Stimulated activated CD8-positive, alpha-beta memory T cell treated with anti-CD3 and anti-CD28 coated beads, Interleukin-2, amount 100 ng/mL, for 1 hour (primary cell): ENCODE measurements at regions not wholly inside any gene's neighbourhood (a gene's known extent, or its start where the extent isn't known, plus 50 kb on each side); places are given as distances from the start of the nearest gene placed in this dataset.
"Not testable (repeated sequence)": the region's sequence is repeated elsewhere in the genome, so short reads cannot be mapped to it uniquely, and the experiment has no call there.

ENCODE experiments used
- DNase-seq, 2 donors: peaks; one replicate each; pipeline ENCODE4 v3.0.0-alpha.2; 2020; ENCODE audit warnings: low read depth in 2 of 2

DNA sequence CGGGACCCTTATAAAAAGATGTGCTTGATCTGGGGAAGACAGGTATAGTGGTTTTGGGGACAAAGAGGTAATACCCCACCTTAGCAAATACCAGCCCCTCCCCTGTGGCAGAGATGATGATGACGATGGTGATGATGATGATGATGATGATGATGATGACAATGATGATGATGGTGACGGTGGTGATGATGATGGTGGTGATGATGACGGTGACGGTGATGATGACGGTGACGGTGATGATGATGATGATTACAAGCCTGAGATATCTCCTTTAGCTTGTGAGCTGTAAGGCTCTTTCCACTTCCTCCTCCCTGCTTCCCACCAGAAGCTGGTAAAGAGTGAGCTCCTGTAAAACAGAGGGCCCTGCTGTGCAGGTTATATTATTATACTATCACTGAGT lies 89.5 kb upstream of the TMEM45B start:
- DNase-seq = no peak

DNA sequence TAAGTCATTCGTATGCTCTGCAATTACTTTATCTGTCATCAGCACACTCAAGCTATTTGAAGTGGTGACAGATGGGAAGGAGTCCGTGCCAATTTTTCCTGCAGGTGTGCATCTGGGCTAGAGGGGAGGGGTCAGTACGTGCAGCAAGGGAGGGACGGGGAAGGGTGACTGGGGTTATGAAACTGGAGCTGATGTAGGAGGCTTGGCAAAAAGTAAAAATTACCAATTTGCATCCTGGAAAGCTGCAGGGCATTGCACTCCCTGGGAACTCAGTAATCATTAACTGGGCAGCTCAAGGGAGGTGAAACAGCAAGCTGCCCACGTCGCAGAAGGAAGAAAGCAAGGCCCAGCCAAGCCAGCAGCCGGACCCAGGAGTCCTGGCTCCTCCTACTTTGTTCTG lies 87.1 kb upstream of the TMEM45B start:
- DNase-seq = no peak

DNA sequence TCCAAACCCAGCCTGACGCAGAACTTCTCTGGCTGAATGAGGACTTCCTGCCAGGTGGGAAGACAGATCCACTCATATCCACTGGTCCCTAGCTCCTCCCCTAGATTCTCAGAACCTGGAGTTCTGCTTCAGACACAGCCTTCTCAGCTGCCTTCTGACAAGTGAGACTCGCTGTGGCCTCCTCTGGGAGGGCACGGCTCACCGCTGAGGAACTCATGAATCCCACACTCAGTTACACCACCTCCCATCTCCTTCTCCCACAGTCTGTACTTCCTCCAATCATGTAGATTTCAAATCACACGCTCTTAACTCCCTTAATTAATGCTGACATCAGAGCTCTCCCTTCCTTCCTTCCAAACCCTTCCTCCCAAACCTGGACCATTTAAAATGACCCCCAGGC lies 86.4 kb upstream of the TMEM45B start:
- no peak for DNase-seq

DNA sequence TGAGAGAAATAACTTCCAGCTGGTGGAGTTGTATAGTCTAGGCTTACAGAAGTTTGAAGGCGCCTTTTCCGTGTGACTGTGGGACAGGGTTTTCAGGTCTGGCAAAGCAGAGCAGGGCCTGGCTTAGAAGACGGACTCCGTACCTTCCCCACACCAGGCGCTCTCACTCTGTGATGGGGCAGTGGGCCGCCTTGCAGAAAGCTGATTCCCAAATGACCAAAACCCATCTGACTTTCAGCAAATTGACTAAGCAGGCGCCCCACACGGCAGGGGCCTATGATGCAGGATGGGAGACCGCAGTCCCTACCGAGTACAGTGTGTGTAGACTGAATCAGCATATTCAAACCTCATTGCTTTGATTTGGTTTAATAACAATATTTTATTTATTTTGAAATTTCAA lies 85.8 kb upstream of the TMEM45B start:
- DNase-seq = no peak

DNA sequence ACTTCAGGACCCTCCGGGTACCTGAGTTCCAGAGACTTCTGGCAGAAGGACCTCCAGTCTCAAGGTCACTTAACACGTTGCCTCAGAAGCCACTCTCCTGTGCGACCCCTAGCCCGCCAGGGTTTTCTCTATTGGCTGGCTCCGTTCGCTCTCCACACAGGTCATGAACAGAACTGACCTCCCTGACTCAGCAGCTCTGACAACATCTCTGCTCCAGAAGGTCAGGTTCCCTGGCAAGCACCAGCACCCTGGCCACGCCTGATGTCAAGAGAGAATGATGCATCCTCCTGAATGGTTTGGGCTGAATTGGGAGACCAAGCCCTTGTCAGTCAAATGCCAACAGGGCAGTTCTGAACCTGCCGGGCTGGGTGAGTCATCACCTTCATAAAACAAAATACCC lies 84.3 kb upstream of the TMEM45B start:
- no peak for DNase-seq

DNA sequence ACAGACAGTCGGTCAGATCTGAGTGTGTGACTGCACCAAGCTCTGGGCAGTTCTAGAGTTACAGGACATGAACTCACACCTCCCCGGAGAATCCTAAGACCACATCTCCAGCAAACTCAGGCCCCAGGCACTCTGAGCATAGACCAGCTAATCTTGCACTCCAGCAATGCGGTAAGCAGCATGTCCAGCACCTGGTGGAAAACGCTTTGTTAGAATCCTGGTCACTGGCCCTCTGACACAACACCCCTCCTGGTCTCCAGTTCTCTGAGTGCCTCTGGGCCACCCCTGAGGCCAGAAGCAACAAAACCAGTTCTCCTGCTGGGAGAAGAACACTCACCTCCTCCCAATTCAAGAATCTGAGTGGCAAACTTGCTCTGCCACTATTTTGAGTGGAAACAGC lies 82.7 kb upstream of the TMEM45B start:
- DNase-seq = no peak

DNA sequence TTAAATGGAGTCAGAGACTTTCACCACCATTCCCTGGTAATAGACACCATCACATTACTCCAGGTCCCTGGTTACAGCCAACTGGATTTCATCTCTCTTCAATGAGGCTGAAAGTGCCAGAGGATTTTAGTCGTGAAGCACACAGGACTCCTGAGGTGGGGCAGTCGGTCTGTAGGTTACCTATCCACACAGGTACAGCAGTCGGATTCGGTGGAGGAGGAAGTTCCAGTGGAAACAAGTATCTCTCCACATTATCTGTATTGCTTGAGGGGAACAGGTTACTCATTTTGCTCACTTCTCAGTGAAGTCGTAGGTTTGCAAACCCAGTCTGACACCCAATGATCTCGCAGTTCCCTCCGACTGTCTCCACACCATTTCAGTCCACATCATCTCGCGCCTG lies 82.3 kb upstream of the TMEM45B start:
- DNase-seq = no peak

DNA sequence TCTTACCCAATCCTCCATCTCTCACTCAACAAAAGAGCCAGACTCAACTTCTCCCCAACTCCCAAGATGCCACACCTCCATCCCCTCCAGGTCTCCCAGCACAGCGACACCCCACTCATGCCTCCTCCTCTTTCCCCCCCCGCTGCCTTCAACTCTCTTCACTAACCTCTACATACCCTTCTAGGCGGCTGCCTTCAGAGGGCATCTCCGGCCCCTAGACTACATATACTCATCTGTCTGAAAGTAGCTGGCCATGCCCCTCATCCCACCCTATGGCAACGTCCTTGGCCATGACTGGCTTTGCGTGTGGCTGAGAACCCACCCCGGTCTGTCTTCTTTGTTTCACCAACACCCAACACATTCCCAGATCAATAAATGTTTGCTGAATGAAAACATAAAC lies 81.7 kb upstream of the TMEM45B start:
- no peak for DNase-seq

DNA sequence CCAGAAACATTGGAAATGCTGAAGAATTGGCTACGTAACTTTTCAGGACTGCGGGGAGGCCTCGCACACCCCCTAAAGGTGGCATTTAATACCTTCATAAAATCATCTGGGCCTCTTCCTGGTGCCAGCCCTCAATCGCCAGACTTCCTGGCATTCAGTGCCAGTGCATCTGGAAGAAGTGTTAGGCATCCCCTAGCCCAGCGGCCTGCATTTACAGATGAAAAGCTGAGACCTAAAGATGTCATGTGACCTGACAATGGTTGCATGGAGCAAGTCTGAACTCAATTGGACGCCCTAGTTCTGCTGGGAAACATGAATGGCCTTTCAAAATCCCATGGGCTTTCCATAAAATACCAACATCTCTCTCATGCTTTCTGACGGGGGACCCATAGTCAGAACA lies 81.0 kb upstream of the TMEM45B start:
- DNase-seq = no peak

DNA sequence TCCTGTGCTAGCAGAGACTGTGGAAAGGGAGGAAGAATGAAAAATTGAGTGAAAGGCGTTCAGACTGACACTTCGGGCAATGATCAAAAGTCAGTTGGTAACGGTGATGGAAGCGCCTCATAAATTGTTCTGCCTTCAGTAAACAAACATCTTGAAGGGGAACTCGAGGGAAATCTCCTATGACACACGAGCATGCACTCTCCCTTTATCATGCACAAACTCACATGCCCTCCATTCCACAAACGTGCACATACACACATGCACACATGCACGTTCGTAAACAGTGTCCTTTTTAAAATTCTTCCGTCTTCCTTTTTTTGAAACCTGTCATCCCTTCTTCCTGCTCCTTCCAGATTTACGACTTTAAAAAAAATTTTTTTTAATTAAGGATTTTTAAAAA lies 77.8 kb upstream of the TMEM45B start:
- no peak for DNase-seq

DNA sequence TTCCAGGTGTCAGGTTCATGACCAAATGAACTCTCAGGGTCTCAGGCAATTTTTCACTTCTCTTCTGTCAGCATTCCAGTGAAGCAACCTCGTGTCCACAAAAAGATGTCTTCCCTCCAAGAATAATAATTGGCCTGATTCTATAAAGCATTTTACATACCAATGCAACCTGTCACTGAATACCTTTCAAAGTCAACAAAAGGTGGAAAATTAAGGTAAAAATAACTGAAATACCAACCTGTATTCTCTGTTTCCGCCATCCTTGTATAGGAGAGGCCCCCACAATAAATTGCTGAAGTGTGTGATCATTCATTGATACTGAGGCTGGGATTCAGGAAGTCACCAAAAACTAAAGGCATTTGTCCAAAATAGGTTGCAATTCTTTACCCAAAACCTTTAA lies 77.4 kb upstream of the TMEM45B start:
- no peak for DNase-seq

DNA sequence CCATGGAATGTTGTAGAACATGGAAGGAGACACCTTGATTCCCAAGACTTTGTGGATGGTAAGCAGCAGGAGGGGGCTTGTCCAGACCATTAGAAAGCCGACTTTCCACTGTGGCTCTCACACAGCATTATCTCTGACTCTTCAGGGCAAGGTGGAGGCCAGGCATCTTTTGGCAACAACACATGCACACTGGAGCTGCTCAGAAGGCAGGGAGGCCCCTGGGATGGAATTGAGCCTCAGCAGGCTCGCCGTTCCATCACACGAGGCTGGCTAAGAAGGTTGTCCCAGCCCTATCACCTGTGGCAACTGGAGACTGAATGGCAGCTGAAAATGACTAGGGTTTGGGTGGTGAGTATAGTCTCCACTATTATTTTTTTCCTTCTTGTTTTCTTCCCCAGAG lies 76.3 kb upstream of the TMEM45B start:
- no peak for DNase-seq

DNA sequence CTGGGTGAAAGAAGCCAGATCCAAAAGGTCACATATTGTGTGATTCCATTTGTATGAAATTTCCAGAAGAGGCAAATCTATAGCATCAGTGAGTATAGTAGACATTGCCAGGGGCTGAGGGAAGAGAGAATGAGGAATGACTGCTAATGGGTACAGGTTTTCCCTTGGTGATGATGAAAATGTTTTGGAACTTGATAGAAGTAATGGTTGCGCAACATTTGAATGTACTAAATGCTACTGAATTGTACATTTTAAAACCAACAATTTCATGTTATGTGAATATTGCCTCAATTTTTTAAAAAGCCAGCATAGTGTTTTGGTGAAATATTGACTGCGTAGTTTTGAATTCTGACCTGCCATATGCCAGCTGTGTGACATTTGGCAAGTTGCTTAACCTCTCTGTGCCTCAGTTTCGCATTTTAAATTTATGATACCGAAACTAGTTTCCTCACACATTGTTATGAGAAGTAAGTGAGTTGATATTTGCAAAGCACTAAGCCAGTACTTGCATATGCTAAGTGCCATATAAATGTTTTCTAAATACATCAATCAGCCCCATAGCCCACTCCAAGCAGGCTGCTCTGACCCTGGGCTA lies 75.4 kb upstream of the TMEM45B start:
- no peak for DNase-seq

DNA sequence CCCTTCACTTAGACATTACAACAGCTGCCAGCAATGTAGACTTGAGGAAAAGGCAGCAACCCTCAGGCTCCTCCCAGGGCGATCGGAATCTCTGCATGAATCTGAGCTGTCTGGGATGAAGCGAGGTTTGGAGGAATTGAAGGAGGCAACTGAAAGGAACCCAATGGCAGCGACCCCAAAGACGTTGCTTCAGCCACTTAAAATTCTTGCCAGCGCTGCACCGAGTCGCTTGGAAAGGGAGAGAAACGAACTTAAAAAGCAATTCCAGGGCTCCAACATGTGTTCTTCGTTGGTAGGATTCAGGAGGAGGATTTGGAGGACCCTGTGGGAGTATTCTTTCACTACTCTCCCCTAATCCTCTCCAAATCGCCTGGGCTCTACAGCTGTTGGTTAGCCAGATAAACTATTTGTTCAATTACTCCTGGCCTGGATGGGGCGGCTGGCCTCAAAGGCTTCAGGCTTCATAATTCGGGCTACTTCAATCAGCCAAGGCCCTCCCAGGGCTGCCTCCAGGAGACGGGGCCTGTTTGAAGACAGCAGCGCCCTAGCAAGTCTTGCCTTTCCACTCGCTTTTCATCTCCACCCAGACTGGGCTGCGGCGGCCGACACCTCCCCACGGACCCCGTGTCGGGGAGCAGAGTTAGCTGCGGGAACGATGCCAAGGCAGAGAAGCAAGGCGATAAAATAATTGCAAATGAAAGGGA lies 72.4 kb upstream of the TMEM45B start:
- DNase-seq = no peak

DNA sequence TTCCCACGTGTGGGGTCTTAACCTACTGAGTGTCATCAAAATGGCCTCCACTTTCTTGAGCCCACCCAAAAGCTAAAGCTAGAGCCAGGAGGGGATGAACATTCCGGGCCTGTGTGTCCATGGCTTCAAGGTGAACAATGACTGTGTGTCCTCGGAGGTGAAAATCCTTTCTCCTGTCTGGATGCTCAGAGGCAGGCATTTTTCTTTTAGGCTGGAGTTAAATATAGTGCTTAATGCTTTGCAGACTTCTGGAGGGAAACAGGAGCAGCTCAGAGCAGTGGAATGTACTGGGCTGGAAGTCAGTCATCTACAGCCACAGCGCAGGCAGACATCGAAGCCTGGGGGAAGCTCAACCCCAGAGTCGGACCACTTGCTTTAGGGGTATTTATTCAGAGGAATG lies 68.6 kb upstream of the TMEM45B start:
- DNase-seq = no peak

DNA sequence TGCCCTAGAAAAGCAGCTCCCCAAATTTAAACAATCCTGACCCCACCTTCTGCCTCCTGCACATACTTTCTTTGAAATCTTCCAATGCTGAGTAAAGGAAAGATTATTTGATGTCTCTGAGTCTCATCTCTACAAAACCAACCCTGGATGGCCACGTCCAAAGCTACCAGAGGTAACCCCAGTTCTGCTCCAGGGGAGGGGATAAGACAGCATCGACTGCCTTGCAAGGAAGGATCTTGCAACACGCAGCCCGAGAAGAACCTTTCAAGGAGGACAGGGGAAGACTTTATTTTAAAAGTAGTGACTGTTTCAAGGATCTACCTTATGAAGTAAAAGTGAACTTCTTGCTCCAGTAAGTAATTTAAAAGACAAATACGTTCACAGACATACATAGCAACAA lies 66.5 kb upstream of the TMEM45B start:
- DNase-seq = no peak

DNA sequence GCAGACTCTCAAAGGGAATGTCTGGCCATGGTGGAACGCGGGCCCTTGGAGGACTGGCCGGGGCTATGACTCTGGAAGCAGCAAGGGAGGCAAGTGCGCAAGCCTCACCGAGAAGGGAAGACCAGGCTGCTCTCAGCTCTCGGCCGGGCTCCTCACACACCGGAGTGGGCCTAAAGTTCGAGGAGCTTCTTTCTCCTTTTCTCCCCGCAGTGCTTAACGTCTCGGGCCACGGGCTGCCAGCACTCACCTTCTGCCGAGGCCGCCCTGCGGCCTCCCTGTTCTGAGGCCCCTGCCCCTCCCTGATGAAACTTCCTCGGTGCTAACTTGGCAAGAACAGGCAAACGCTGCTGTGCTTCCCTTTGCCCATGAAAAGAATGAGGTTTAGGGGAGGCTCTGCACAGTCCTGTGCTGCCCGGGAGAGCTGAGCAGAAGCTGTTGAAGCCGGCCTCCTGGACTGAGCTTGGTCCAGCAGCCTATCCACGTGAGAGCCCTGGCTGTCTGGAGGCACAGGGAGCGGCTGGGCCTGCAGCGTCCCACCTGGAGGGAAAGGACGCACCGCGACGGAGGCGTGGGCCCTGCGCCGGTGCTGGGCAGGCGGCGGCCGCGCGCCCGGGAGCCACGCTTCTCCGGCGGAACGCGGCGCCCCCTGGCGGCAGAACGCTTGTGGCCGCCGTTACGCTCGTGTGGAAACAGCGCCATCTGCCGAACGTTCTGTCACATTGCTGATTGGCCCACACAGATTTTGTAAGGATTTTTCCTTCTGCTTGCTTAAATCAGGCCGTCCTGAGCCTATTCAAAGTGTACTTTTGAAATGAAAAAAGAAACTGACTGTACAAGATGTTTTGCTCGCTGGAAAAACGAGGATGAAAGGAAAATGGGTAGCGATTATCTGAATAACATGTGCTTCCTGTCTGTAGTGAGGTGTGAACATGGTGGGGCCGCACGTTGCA lies 65.0 kb upstream of the TMEM45B start:
- DNase-seq = peak; percentile 50 to 64

DNA sequence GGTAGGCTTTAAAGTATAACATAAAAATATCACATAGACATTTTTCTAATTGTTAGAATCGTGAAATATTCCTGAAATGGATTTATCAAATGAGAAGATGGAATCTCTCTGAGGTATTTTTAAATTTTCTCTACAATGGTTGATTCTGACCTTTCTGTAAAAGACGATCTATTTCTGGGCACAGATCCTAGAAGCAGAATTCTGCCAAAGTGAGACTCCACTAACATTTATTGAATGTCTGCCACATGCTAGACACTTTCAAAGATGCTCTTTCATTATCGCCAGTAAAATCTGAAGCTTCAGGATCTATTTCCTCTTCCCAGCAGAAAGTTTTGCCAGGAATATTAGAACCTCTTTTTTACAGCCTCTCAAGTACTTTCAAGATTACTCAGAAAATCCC lies 64.1 kb upstream of the TMEM45B start:
- no peak for DNase-seq

DNA sequence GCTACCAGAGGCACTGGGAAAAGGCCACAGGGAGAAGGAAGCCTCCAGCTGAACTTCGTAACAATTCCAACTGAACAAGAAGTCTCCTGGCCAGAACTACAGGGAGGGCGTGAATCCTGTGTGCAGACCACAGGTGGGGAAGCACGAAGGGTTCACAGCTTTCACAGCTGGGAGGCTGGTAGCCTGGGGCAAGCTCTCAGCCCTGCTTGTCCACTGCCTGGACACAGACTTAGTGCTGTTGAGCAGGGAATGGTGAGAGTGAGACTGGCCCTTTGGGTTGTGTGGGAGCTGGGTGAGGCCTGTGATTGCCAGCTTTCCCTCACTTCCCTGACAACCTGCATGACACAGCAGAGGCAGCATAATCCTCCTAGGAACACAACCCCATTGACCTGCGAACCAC lies 52.1 kb upstream of the TMEM45B start:
- DNase-seq = not testable (repeated sequence)

DNA sequence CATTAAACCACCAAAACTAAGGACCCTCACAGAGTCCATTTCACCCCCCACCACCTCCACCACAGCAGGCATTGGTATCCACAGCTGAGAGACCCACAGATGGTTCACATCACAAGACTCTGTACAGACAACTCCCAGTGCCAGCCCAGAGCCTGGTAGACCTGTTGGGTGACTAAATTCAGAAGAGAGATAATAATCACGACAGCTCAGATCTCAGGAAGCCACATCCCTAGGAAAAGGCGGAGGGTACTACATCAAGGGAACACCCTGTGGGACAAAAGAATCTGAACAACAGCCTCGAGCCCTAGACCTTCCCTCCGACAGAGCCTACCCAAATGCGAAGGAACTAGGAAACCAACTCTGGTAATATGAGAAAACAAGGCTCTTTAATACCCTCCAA lies 51.4 kb upstream of the TMEM45B start:
- not testable (repeated sequence) for DNase-seq
